Fibroblast of mammary gland (primary cell): ENCODE measurements at regions not wholly inside any gene's neighbourhood (a gene's known extent, or its start where the extent isn't known, plus 50 kb on each side); places are given as distances from the start of the nearest gene placed in this dataset.

Experiments
- DNase-seq: peaks from one replicate; pipeline ENCODE4 v3.0.0-alpha.2; 2010; ENCODE audit warnings: low read depth
- H3K4me3 ChIP-seq: 2 replicates; pipeline ENCODE4 v1.5.1; 2011; ENCODE audit warnings: low read depth, mild to moderate bottlenecking, low read length, moderate library complexity; ENCODE audit not compliant: control insufficient read depth
- CTCF ChIP-seq: conservative IDR thresholded peaks from 2 replicates; pipeline ENCODE4 v1.5.1; 2011; ENCODE audit warnings: low read depth, low read length, inconsistent platforms; ENCODE audit not compliant: control insufficient read depth, insufficient read depth

GRCh38 chr18:22346953-22347605 is 70.6 kb downstream of the CTAGE1 start:
- peak; percentile 49 for DNase-seq
- no peak for TF ChIP-seq CTCF
- no peak overlapping the region for H3K4me3 ChIP-seq

- DNase-seq, result peak; percentile 79
- H3K4me3 ChIP-seq, result no peak overlapping the region
- no peak for TF ChIP-seq CTCF
Observed at GRCh38 chr18:22346401-22346952, 71.2 kb downstream of the CTAGE1 start.

- TF ChIP-seq CTCF, result no peak
- H3K4me3 ChIP-seq, result no peak overlapping the region
- peak; percentile 36 for DNase-seq
Observed at GRCh38 chr18:22345718-22346117, 72.0 kb downstream of the CTAGE1 start.

- H3K4me3 ChIP-seq, result no peak overlapping the region
- no peak for TF ChIP-seq CTCF
- DNase-seq, result no peak
Observed at GRCh38 chr18:22344908-22345670, 72.6 kb downstream of the CTAGE1 start.

- DNase-seq, result no peak
- H3K4me3 ChIP-seq, result no peak overlapping the region
- no peak for TF ChIP-seq CTCF
Observed at GRCh38 chr18:22344445-22344844, 73.3 kb downstream of the CTAGE1 start.

GRCh38 chr18:22343613-22344012 is 74.1 kb downstream of the CTAGE1 start:
- no peak for TF ChIP-seq CTCF
- no peak overlapping the region for H3K4me3 ChIP-seq
- no peak for DNase-seq

GRCh38 chr18:22342625-22343024 is 75.1 kb downstream of the CTAGE1 start:
- DNase-seq, result peak; percentile 59
- no peak for TF ChIP-seq CTCF
- no peak overlapping the region for H3K4me3 ChIP-seq
